ENCODE measurements at regions not wholly inside any gene's neighbourhood (a gene's known extent, or its start where the extent isn't known, plus 50 kb on each side); places are given as distances from the start of the nearest gene placed in this dataset.

- Mint-ChIP-seq H3K36me3 (ENCODE audit: low read depth) (peaks cover 8% of the 10 kb centered on the region), H3K4me1 (peaks cover 21% of the 10 kb centered on the region), H3K27ac (ENCODE audit: unreplicated experiment) (no peak overlapping the region), H3K4me3 (no peak overlapping the region), H3K9me3 (peaks cover 8% of the 10 kb centered on the region), H3K27me3 (ENCODE audit: low read depth) (no peaks in the 10 kb centered on the region)
- no peak for DNase-seq (ENCODE audit: low read depth, low spot score)
- no peak for TF ChIP-seq CTCF (conservative IDR thresholded peaks at IDR 0.05)
Measured at GRCh38 chr15:35288580-35288979, 203.5 kb upstream of the NANOGP8 start.

- Mint-ChIP-seq H3K27me3 (ENCODE audit: low read depth) (no peaks in the 10 kb centered on the region), H3K9me3 (peaks cover 10% of the 10 kb centered on the region), H3K4me3 (no peak overlapping the region), H3K36me3 (ENCODE audit: low read depth) (peaks cover 10% of the 10 kb centered on the region), H3K27ac (ENCODE audit: unreplicated experiment) (peak overlapping the region; percentile 38), H3K4me1 (peaks cover 14% of the 10 kb centered on the region)
- DNase-seq (ENCODE audit: low read depth, low spot score): no peak
- no peak for TF ChIP-seq CTCF (conservative IDR thresholded peaks at IDR 0.05)
Measured at GRCh38 chr15:35286721-35287120, 201.6 kb upstream of the NANOGP8 start.

GRCh38 chr15:35282965-35283496 lies 197.9 kb upstream of the NANOGP8 start:
- H3K4me3 Mint-ChIP-seq: no peak overlapping the region
- no peak overlapping the region for H3K27ac Mint-ChIP-seq (ENCODE audit: unreplicated experiment)
- H3K36me3 Mint-ChIP-seq (ENCODE audit: low read depth): peaks cover 17% of the 10 kb centered on the region
- no peak for TF ChIP-seq CTCF (conservative IDR thresholded peaks at IDR 0.05)
- DNase-seq (ENCODE audit: low read depth, low spot score): no peak
- no peaks in the 10 kb centered on the region for H3K27me3 Mint-ChIP-seq (ENCODE audit: low read depth)
- H3K4me1 Mint-ChIP-seq: no peaks in the 10 kb centered on the region
- peaks cover 14% of the 10 kb centered on the region for H3K9me3 Mint-ChIP-seq

- Mint-ChIP-seq H3K27ac (ENCODE audit: unreplicated experiment) (no peak overlapping the region), H3K27me3 (ENCODE audit: low read depth) (no peaks in the 10 kb centered on the region), H3K4me1 (no peaks in the 10 kb centered on the region), H3K36me3 (ENCODE audit: low read depth) (peaks cover 30% of the 10 kb centered on the region), H3K4me3 (no peak overlapping the region), H3K9me3 (peaks cover 21% of the 10 kb centered on the region)
- DNase-seq (ENCODE audit: low read depth, low spot score): no peak
- TF ChIP-seq CTCF (conservative IDR thresholded peaks at IDR 0.05): no peak
Measured at GRCh38 chr15:35281515-35281914, 196.4 kb upstream of the NANOGP8 start.

- no peak for TF ChIP-seq CTCF (conservative IDR thresholded peaks at IDR 0.05)
- H3K4me1 Mint-ChIP-seq: no peaks in the 10 kb centered on the region
- no peak overlapping the region for H3K27ac Mint-ChIP-seq (ENCODE audit: unreplicated experiment)
- no peak for DNase-seq (ENCODE audit: low read depth, low spot score)
- H3K4me3 Mint-ChIP-seq: no peak overlapping the region
- H3K9me3 Mint-ChIP-seq: peaks cover 27% of the 10 kb centered on the region
- H3K27me3 Mint-ChIP-seq (ENCODE audit: low read depth): no peaks in the 10 kb centered on the region
- H3K36me3 Mint-ChIP-seq (ENCODE audit: low read depth): peaks cover 33% of the 10 kb centered on the region
Measured at GRCh38 chr15:35279811-35280210, 194.7 kb upstream of the NANOGP8 start.

Data from neural crest cell (in vitro differentiated cells).